ENCODE measurements at regions not wholly inside any gene's neighbourhood (a gene's known extent, or its start where the extent isn't known, plus 50 kb on each side); places are given as distances from the start of the nearest gene placed in this dataset.
A peak's percentile ranks its signal among the peaks of the same experiment; 100 is the strongest.

GRCh38 chr13:44191103-44191502 lies 182.5 kb upstream of the SERP2 start:
- ATAC-seq (no peak), DNase-seq (ENCODE audit: low spot score) (no peak)
- no peaks in the 10 kb centered on the region for H3K27me3 ChIP-seq (ENCODE audit: insufficient read depth)
- no peak overlapping the region for H3K4me3 ChIP-seq
- no peak overlapping the region for H3K4me3 Mint-ChIP-seq
- no peaks in the 10 kb centered on the region for H3K27me3 Mint-ChIP-seq (ENCODE audit: insufficient read depth, low read depth, poor library complexity)
- TF ChIP-seq POLR2AphosphoS5 (IDR thresholded peaks at IDR 0.05; ENCODE audit: low read depth) = no peak
- no peak for TF ChIP-seq EZH2 (IDR thresholded peaks at IDR 0.05; ENCODE audit: low read depth, unreplicated experiment)
- no peak for TF ChIP-seq JUNB (IDR thresholded peaks at IDR 0.05; ENCODE audit: unreplicated experiment)
- no peak for TF ChIP-seq ZNF331 (CRISPR knock-in tag; IDR thresholded peaks at IDR 0.05; ENCODE audit: low read depth)
- TF ChIP-seq, protein P1, sequence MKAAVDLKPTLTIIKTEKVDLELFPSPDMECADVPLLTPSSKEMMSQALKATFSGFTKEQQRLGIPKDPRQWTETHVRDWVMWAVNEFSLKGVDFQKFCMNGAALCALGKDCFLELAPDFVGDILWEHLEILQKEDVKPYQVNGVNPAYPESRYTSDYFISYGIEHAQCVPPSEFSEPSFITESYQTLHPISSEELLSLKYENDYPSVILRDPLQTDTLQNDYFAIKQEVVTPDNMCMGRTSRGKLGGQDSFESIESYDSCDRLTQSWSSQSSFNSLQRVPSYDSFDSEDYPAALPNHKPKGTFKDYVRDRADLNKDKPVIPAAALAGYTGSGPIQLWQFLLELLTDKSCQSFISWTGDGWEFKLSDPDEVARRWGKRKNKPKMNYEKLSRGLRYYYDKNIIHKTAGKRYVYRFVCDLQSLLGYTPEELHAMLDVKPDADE (IDR thresholded peaks at IDR 0.05) = no peak
- TF ChIP-seq NANOG (IDR thresholded peaks at IDR 0.05; ENCODE audit: borderline replicate concordance) = no peak
- TF ChIP-seq CREB1 (CRISPR knock-in tag; IDR thresholded peaks at IDR 0.05; ENCODE audit: low read depth) = no peak
- TF ChIP-seq EZH2phosphoT487 (IDR thresholded peaks at IDR 0.05; ENCODE audit: unreplicated experiment) = no peak
- no peak for TF ChIP-seq STAT1 (IDR thresholded peaks at IDR 0.05; ENCODE audit: unreplicated experiment)
- TF ChIP-seq, protein P2, sequence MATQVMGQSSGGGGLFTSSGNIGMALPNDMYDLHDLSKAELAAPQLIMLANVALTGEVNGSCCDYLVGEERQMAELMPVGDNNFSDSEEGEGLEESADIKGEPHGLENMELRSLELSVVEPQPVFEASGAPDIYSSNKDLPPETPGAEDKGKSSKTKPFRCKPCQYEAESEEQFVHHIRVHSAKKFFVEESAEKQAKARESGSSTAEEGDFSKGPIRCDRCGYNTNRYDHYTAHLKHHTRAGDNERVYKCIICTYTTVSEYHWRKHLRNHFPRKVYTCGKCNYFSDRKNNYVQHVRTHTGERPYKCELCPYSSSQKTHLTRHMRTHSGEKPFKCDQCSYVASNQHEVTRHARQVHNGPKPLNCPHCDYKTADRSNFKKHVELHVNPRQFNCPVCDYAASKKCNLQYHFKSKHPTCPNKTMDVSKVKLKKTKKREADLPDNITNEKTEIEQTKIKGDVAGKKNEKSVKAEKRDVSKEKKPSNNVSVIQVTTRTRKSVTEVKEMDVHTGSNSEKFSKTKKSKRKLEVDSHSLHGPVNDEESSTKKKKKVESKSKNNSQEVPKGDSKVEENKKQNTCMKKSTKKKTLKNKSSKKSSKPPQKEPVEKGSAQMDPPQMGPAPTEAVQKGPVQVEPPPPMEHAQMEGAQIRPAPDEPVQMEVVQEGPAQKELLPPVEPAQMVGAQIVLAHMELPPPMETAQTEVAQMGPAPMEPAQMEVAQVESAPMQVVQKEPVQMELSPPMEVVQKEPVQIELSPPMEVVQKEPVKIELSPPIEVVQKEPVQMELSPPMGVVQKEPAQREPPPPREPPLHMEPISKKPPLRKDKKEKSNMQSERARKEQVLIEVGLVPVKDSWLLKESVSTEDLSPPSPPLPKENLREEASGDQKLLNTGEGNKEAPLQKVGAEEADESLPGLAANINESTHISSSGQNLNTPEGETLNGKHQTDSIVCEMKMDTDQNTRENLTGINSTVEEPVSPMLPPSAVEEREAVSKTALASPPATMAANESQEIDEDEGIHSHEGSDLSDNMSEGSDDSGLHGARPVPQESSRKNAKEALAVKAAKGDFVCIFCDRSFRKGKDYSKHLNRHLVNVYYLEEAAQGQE (IDR thresholded peaks at IDR 0.05; ENCODE audit: unreplicated experiment) = no peak
- no peak for TF ChIP-seq ZNF114 (CRISPR knock-in tag; IDR thresholded peaks at IDR 0.05)
- TF ChIP-seq, protein P3, sequence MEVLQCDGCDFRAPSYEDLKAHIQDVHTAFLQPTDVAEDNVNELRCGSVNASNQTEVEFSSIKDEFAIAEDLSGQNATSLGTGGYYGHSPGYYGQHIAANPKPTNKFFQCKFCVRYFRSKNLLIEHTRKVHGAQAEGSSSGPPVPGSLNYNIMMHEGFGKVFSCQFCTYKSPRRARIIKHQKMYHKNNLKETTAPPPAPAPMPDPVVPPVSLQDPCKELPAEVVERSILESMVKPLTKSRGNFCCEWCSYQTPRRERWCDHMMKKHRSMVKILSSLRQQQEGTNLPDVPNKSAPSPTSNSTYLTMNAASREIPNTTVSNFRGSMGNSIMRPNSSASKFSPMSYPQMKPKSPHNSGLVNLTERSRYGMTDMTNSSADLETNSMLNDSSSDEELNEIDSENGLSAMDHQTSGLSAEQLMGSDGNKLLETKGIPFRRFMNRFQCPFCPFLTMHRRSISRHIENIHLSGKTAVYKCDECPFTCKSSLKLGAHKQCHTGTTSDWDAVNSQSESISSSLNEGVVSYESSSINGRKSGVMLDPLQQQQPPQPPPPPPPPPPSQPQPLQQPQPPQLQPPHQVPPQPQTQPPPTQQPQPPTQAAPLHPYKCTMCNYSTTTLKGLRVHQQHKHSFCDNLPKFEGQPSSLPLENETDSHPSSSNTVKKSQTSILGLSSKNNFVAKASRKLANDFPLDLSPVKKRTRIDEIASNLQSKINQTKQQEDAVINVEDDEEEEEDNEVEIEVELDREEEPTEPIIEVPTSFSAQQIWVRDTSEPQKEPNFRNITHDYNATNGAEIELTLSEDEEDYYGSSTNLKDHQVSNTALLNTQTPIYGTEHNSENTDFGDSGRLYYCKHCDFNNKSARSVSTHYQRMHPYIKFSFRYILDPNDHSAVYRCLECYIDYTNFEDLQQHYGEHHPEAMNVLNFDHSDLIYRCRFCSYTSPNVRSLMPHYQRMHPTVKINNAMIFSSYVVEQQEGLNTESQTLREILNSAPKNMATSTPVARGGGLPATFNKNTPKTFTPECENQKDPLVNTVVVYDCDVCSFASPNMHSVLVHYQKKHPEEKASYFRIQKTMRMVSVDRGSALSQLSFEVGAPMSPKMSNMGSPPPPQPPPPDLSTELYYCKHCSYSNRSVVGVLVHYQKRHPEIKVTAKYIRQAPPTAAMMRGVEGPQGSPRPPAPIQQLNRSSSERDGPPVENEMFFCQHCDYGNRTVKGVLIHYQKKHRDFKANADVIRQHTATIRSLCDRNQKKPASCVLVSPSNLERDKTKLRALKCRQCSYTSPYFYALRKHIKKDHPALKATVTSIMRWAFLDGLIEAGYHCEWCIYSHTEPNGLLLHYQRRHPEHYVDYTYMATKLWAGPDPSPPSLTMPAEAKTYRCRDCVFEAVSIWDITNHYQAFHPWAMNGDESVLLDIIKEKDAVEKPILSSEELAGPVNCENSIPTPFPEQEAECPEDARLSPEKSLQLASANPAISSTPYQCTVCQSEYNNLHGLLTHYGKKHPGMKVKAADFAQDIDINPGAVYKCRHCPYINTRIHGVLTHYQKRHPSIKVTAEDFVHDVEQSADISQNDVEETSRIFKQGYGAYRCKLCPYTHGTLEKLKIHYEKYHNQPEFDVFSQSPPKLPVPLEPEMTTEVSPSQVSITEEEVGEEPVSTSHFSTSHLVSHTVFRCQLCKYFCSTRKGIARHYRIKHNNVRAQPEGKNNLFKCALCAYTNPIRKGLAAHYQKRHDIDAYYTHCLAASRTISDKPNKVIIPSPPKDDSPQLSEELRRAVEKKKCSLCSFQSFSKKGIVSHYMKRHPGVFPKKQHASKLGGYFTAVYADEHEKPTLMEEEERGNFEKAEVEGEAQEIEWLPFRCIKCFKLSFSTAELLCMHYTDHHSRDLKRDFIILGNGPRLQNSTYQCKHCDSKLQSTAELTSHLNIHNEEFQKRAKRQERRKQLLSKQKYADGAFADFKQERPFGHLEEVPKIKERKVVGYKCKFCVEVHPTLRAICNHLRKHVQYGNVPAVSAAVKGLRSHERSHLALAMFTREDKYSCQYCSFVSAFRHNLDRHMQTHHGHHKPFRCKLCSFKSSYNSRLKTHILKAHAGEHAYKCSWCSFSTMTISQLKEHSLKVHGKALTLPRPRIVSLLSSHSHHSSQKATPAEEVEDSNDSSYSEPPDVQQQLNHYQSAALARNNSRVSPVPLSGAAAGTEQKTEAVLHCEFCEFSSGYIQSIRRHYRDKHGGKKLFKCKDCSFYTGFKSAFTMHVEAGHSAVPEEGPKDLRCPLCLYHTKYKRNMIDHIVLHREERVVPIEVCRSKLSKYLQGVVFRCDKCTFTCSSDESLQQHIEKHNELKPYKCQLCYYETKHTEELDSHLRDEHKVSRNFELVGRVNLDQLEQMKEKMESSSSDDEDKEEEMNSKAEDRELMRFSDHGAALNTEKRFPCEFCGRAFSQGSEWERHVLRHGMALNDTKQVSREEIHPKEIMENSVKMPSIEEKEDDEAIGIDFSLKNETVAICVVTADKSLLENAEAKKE (CRISPR knock-in tag; IDR thresholded peaks at IDR 0.05) = no peak
- TF ChIP-seq, protein P4, sequence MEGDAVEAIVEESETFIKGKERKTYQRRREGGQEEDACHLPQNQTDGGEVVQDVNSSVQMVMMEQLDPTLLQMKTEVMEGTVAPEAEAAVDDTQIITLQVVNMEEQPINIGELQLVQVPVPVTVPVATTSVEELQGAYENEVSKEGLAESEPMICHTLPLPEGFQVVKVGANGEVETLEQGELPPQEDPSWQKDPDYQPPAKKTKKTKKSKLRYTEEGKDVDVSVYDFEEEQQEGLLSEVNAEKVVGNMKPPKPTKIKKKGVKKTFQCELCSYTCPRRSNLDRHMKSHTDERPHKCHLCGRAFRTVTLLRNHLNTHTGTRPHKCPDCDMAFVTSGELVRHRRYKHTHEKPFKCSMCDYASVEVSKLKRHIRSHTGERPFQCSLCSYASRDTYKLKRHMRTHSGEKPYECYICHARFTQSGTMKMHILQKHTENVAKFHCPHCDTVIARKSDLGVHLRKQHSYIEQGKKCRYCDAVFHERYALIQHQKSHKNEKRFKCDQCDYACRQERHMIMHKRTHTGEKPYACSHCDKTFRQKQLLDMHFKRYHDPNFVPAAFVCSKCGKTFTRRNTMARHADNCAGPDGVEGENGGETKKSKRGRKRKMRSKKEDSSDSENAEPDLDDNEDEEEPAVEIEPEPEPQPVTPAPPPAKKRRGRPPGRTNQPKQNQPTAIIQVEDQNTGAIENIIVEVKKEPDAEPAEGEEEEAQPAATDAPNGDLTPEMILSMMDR (conservative IDR thresholded peaks at IDR 0.05; ENCODE audit: low read depth in 2 of 2) = no peak
- H3K27ac ChIP-seq (ENCODE audit: low read depth) = no peak overlapping the region
- no peaks in the 10 kb centered on the region for H3K4me1 ChIP-seq (ENCODE audit: insufficient read depth)
- no peaks in the 10 kb centered on the region for H3K4me1 Mint-ChIP-seq
- no peaks in the 10 kb centered on the region for H3K36me3 Mint-ChIP-seq (ENCODE audit: low read depth)
- no peaks in the 10 kb centered on the region for H4K20me1 ChIP-seq (replicated peaks; ENCODE audit: insufficient read depth)
- no peak overlapping the region; the same call in 1 of the 2 replicates for H3K27ac Mint-ChIP-seq
- no peaks in the 10 kb centered on the region for H3K36me3 ChIP-seq (ENCODE audit: insufficient read depth)
- no peak overlapping the region for H3K4me2 ChIP-seq
- H3F3A ChIP-seq (replicated peaks; ENCODE audit: low read depth) = no peaks in the 10 kb centered on the region
- H3K79me2 ChIP-seq (replicated peaks; ENCODE audit: insufficient read depth) = no peaks in the 10 kb centered on the region
- H3K9me3 Mint-ChIP-seq = no peaks in the 10 kb centered on the region
- peaks cover 23% of the 10 kb centered on the region for H3K9me2 ChIP-seq (ENCODE audit: insufficient read depth)
- H2AFZ ChIP-seq = peak overlapping the region; percentile 54; the same call in 1 of the 2 replicates
